PC-9 (cell line): ENCODE measurements at regions not wholly inside any gene's neighbourhood (a gene's known extent, or its start where the extent isn't known, plus 50 kb on each side); places are given as distances from the start of the nearest gene placed in this dataset.

ENCODE experiments used
- CTCF ChIP-seq: fragments of 200-600 bp; sonication (generic); conservative IDR thresholded peaks from 2 replicates; pipeline ENCODE4 v1.6.1; 2017; ENCODE audit warnings: mixed run types, antibody characterized with exemption, mild to moderate bottlenecking, moderate library complexity
- EZH2 ChIP-seq: fragments of 200-600 bp; sonication (generic); IDR thresholded peaks from 2 replicates; pipeline ENCODE4 v1.8.0; 2017; ENCODE audit warnings: antibody characterized with exemption, low read depth

- TF ChIP-seq CTCF (no peak), EZH2 (no peak)
Observed at GRCh38 chr1:30506291-30507015, 216.9 kb downstream of the MATN1 start.
